GM21786 (cell line): ENCODE measurements at regions not wholly inside any gene's neighbourhood (a gene's known extent, or its start where the extent isn't known, plus 50 kb on each side); places are given as distances from the start of the nearest gene placed in this dataset.
A peak's percentile ranks its signal among the peaks of the same experiment; 100 is the strongest.
"Not testable (repeated sequence)": the region's sequence is repeated elsewhere in the genome, so short reads cannot be mapped to it uniquely, and the experiment has no call there.

Experiments
- ATAC-seq: cut with Tn5 transposase; IDR thresholded peaks from one replicate; pipeline ENCODE4 v1.9.1; 2021; ENCODE audit not compliant: unreplicated experiment

- ATAC-seq: no peak
These were observed 485.6 kb upstream of the SYNCRIP start for GRCh38 chr6:86128130-86128814.

DNA sequence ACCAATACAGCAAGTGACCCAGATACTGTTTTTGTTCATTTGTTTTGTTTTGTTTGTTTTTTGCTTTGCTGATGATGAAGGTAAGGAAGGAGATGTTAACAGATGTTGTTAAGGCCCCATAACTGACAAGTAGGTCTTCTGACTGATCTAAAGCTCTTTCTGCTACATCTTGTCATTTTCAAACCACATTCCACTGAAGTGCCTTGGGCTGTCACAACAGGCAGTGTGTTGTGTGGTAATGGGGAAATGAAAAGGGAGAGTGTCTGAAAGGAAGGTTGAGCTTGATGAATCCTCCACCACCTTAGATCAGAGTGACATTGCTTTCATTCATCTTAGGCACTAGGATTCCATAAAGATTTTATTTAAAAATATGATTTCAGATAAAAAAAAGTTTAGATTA, 479.4 kb upstream of the SYNCRIP start:
- no peak for ATAC-seq

- ATAC-seq: no peak
These were observed 475.6 kb upstream of the SYNCRIP start for GRCh38 chr6:86118271-86118670.

DNA sequence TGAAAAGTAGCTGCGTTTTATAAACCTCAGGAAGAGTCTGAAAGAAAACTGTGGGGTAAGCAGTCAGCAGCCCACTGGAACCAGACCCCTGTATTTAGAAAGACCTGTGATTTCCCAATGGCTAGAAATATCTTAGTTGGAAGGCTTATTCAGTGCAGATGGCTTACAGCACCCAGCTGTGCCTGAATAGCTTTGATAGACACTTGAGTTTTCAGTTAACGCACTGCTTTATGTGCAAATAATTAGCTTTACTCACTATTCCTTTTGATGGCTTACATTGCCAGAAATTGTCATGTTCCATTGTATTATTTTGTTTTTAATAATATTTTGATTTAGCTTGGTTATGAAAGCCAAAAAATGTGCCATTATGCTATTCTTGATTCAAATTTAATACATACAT, 465.3 kb upstream of the SYNCRIP start:
- ATAC-seq: no peak

- no peak for ATAC-seq
These were observed 445.3 kb upstream of the SYNCRIP start for GRCh38 chr6:86087954-86088353.

- no peak for ATAC-seq
These were observed 437.3 kb upstream of the SYNCRIP start for GRCh38 chr6:86079938-86080337.

DNA sequence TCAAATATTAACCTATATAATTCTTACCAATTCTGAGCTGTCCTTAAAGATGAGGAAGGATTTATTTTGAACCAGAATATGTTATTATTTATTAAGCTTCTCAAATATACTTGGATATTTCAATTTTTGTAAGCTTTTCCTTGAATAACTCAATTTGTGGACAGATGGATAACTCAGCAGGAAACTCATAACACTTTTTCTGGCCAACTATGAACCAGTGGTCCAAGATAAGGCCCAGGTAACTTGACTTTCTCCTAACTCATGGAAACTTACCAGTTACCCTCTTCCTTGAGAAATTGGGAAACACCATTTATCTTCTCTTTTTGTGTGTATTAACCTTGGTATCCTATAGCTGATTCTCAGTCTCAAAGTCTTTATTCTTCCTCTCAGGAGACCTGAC, 427.5 kb upstream of the SYNCRIP start:
- ATAC-seq: no peak

- not testable (repeated sequence) for ATAC-seq
These were observed 422.3 kb upstream of the SYNCRIP start for GRCh38 chr6:86065002-86065401.

DNA sequence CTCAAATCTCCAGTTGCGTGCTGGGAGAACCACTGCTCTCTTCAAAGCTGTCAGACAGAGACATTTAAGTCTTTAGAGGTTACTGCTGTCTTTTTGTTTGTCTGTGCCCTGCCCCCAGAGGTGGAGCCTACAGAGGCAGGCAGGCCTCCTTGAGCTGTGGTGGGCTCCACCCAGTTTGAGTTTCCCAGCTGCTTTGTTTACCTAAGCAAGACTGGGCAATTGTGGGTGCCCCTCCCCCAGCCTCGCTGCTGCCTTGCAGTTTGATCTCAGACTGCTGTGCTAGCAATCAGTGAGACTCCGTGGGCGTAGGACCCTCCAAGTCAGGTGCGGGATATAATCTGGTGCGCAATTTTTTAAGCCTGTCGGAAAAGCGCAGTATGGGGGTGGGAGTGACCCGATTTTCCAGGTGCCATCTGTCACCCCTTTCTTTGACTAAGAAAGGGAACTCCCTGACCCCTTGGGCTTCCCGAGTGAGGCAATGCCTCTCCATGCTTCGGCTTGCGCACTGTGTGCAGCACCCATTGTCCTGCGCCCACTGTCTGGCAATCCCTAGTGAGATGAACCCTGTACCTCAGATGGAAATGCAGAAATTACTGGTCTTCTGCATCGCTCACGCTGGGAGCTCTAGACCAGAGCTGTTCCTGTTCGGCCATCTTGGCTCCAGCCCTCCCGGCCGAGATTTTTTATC, 414.8 kb upstream of the SYNCRIP start:
- not testable (repeated sequence) for ATAC-seq

DNA sequence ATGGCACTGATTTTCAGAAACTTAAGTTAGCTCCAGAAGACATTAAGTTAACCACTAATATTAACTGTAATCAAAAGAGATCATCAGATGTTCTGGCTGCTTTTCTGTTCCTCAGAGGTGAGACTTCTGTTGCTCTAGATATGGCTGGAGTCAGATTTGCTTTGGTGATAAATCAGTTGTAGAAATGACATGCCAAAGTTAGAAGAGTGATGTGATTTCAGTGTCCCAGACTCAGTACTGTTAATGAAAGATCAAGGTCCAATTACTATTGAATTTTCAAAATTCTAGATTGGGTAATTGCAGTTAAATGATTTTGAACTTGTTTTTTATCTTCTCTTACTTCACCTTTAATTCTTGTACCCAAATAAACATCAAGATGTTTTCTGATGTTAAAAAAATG, 402.4 kb upstream of the SYNCRIP start:
- ATAC-seq: no peak

- ATAC-seq: no peak
These were observed 399.5 kb upstream of the SYNCRIP start for GRCh38 chr6:86042214-86042613.

DNA sequence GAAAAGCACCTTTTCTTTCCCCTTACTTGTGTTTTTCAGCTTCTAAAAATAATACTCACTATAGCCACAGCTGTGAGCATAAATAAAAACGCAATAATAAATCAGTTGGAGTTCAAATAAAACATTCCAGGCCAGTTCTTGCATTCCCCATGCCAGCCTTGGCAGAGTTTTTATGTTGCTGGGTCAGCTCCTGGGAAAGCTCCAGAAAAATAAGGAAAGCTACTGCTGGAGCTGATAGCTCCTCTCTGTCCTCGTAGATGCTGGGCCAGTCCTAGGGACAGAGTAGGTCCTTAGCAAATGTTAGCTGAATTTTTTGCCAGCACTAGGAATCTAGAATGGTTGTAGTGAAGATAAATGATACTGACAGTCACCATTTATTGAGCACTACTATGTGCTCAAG, 389.0 kb upstream of the SYNCRIP start:
- ATAC-seq: no peak

DNA sequence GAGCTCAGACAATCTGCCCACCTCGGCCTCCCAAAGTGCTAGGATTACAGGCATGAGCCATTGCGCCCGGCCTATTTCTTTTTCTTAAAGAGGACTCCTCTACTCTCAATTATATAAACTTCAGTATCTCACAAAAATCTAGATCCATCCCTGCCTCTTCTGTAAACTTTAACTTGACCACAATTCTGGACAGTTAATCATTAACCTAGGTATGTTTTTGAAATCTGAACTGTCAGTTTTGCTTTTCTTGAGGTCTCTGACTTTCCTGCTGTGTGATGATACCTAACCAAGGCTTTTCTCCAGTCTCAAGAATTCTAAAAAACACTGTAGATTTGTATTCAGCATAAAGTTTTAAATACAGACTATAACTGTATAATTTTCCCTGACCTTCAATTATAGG, 388.2 kb upstream of the SYNCRIP start:
- ATAC-seq: no peak

DNA sequence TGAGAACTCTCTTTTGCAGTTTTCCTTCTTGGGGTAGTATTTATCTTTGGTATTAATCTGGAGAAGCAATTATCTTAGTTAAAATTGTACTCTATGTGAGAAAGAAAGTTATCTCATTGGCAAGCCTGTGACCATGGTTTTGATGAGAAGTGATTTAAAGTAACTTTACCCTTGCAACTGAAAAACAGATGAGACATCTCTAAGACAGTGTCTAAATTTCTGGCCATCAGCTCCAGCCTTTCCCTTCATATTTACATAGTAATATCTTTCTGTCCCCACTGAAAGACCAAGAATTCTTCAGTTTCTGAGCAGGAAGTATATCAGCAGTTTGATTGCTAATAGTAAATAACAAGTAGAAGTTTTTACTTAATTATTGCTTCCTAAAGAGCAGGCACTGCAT, 386.1 kb upstream of the SYNCRIP start:
- no peak for ATAC-seq

GRCh38 chr6:86026890-86027289, 384.2 kb upstream of the SYNCRIP start:
- not testable (repeated sequence) for ATAC-seq

GRCh38 chr6:86017236-86017635, 374.6 kb upstream of the SYNCRIP start:
- peak; percentile 66 for ATAC-seq

GRCh38 chr6:86016567-86016966, 373.9 kb upstream of the SYNCRIP start:
- ATAC-seq: no peak

- no peak for ATAC-seq
These were observed 373.4 kb upstream of the SYNCRIP start for GRCh38 chr6:86016077-86016476.

DNA sequence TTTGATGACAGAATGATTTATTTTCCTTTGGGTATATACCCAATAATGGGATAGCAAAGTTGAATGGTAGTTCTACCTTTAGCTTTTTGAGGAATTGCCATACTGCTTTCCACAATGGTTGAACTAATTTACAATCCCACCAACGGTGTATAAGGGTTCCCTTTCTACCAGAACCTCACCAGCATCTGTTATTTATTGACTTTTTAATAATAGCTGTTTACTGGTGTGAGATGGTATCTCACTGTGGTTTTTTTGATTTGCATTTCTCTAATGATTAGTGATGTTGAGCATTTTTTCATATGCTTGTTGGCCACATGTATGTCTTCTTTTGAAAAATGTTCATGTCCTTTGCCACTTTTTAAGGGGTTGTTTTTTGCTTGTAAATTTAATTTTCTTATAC, 370.3 kb upstream of the SYNCRIP start:
- not testable (repeated sequence) for ATAC-seq

DNA sequence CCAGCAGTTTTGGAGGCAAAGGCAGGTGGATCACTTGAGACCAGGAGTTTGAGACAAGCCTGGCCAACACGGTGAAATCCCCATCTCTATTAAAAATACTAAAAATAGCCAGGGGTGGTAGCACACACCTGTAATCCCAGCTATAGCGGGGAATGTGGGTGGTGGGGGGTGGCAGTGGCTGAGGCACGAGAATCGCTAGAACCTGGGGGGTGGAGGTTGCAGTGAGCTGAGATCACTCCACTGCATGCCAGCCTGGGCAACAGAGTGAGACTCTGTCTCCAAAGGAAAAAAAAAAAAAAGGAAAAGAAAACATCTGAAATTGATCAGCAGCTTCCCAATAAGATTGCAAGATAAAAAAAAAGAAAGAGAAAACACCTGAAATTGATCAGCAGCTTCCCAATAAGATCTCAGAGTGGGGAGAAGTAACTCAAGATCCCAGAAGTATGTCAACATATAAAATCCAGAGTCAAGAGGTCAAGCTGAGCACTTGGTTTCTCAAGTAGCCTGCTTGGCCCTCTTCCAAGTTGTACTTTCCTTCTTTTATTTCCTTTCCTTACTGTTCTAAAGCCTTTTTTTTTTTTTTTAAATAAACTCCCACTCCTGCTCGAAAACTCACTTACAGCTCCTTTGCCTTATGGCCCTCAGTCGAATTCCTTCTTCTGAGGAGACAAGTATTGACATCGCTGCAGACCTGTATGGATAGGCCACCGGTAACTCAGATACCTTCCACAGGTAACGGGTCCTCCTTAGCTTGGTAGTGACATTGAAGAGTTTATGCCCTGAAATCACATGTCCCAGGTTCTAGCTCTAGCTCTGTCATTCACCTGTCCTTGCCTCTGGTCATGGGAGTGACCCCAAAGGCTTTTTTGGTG, 368.5 kb upstream of the SYNCRIP start:
- ATAC-seq: no peak

GRCh38 chr6:85997206-85997605, 354.5 kb upstream of the SYNCRIP start:
- ATAC-seq: peak; percentile 53

DNA sequence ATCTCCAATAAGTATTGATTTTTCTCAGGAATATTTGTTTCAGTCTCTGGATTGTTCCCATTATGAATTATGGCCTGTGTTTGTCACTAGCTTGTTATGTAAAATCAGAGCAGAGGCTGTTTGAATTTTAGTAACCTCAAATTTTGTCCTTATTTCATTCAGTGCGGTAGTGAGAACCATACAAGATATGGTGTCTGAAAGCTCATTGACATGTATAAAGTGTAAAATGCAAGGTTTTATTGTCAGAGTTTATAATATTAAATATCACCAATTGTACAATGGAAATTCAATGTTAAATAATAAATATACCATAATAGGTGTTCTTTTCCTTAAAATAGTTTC, 353.3 kb upstream of the SYNCRIP start:
- no peak for ATAC-seq
